CD14-positive monocyte (primary cell): ENCODE measurements at regions not wholly inside any gene's neighbourhood (a gene's known extent, or its start where the extent isn't known, plus 50 kb on each side); places are given as distances from the start of the nearest gene placed in this dataset.

ENCODE experiments used
- DNase-seq, 3 donors: peaks; one replicate each; pipeline ENCODE4 v3.0.0-alpha.2; 2011 to 2022
- H2AFZ ChIP-seq: 2 replicates; pipeline ENCODE4 v1.6.0; 2012; ENCODE audit warnings: mild to moderate bottlenecking, low read depth, low read length, inconsistent platforms; ENCODE audit not compliant: insufficient read depth, poor library complexity, severe bottlenecking
- H3K27ac ChIP-seq, 2 donors: 1 replicate in 1 of 2; 2 replicates in 1 of 2; pipeline ENCODE4 v1.5.1; 2012 to 2013; ENCODE audit warnings: low read length in 2 of 2, control low read depth in 1 of 2, inconsistent platforms in 1 of 2, low read depth in 1 of 2, mild to moderate bottlenecking in 1 of 2
- H3K27me3 ChIP-seq, 2 donors: one replicate each; pipeline versions ENCODE4 v1.6.0 to v1.6.1; 2011 to 2013; ENCODE audit warnings: low read length in 2 of 2; ENCODE audit not compliant: control insufficient read depth in 2 of 2, insufficient read depth in 2 of 2
- H3K36me3 ChIP-seq, 2 donors: replicated peaks in 1 of 2; 1 replicate in 1 of 2; 2 replicates in 1 of 2; pipeline versions ENCODE4 v1.5.1 to v1.6.1; 2012 to 2013; ENCODE audit warnings: low read length in 2 of 2, control low read depth in 1 of 2, inconsistent platforms in 1 of 2, mild to moderate bottlenecking in 1 of 2; ENCODE audit not compliant: insufficient read depth in 2 of 2, control insufficient read depth in 1 of 2
- H3K4me1 ChIP-seq, 2 donors: 1 replicate in 1 of 2; 2 replicates in 1 of 2; pipeline versions ENCODE4 v1.5.1 to v1.6.1; 2012 to 2013; ENCODE audit warnings: low read length in 2 of 2, control low read depth in 1 of 2, inconsistent platforms in 1 of 2, mild to moderate bottlenecking in 1 of 2, moderate library complexity in 1 of 2; ENCODE audit not compliant: insufficient read depth in 2 of 2, control insufficient read depth in 1 of 2
- H3K4me2 ChIP-seq: replicated peaks from 2 replicates; pipeline ENCODE3; 2012; ENCODE audit warnings: low read length, moderate library complexity, mild to moderate bottlenecking; ENCODE audit not compliant: poor library complexity, severe bottlenecking; ENCODE audit errors: extremely low read depth
- H3K4me3 ChIP-seq, 3 experiments: fragments of 200-600 bp in 1 of 3; sonication (generic) in 1 of 3; replicated peaks in 1 of 3; 1 replicate in 2 of 3; 2 replicates in 1 of 3; pipeline ENCODE4 v1.5.1; 2011 to 2013; ENCODE audit warnings: low read length in 3 of 3, mild to moderate bottlenecking in 3 of 3, control low read depth in 2 of 3, low read depth in 2 of 3, inconsistent platforms in 1 of 3, moderate library complexity in 1 of 3
- H3K79me2 ChIP-seq: 2 replicates; pipeline ENCODE4 v1.6.0; 2012; ENCODE audit warnings: mild to moderate bottlenecking, control low read depth, inconsistent platforms, low read length, moderate library complexity; ENCODE audit not compliant: insufficient read depth
- H3K9ac ChIP-seq: 2 replicates; pipeline ENCODE4 v1.6.0; 2017; ENCODE audit warnings: low read length, mild to moderate bottlenecking; ENCODE audit not compliant: insufficient read depth, poor library complexity, severe bottlenecking
- H3K9me3 ChIP-seq, 2 donors: replicated peaks in 1 of 2; 1 replicate in 1 of 2; 2 replicates in 1 of 2; pipeline versions ENCODE4 v1.5.1 to v1.6.1; 2012 to 2013; ENCODE audit warnings: low read length in 2 of 2, control low read depth in 1 of 2; ENCODE audit not compliant: control insufficient read depth in 1 of 2, insufficient read depth in 1 of 2
- H4K20me1 ChIP-seq: 2 replicates; pipeline ENCODE4 v1.6.0; 2012; ENCODE audit warnings: mild to moderate bottlenecking, low read length, control low read depth, moderate library complexity; ENCODE audit not compliant: insufficient read depth
- H3K27ac Mint-ChIP-seq, 7 donors: one replicate each; pipeline ENCODE4 v1.8.0; 2020; ENCODE audit warnings: mild to moderate bottlenecking in 7 of 7, mixed read lengths in 7 of 7, moderate library complexity in 6 of 7, inconsistent platforms in 2 of 7
- H3K27me3 Mint-ChIP-seq, 3 donors: one replicate each; pipeline ENCODE4 v1.8.0; 2021 to 2022; ENCODE audit warnings: low read depth in 3 of 3, mild to moderate bottlenecking in 3 of 3, mixed read lengths in 3 of 3, moderate library complexity in 3 of 3, inconsistent platforms in 1 of 3
- H3K36me3 Mint-ChIP-seq, 2 donors: one replicate each; pipeline ENCODE4 v1.8.0; 2020; ENCODE audit warnings: mixed read lengths in 2 of 2, inconsistent platforms in 1 of 2, mild to moderate bottlenecking in 1 of 2
- H3K4me1 Mint-ChIP-seq: one replicate; pipeline ENCODE4 v1.8.0; 2020; ENCODE audit warnings: mild to moderate bottlenecking, mixed read lengths
- H3K4me3 Mint-ChIP-seq, 2 donors: one replicate each; pipeline ENCODE4 v1.8.0; 2020; ENCODE audit warnings: mild to moderate bottlenecking in 2 of 2, mixed read lengths in 2 of 2, moderate library complexity in 1 of 2
- H3K9me3 Mint-ChIP-seq, 7 donors: one replicate each; pipeline ENCODE4 v1.8.0; 2020 to 2022; ENCODE audit warnings: mixed read lengths in 7 of 7, mild to moderate bottlenecking in 6 of 7, moderate library complexity in 6 of 7, inconsistent platforms in 2 of 7
- CTCF ChIP-seq: fragments of 200-600 bp; IDR thresholded peaks from one replicate; pipeline ENCODE4 v1.8.0; 2022; ENCODE audit warnings: antibody characterized with exemption, mild to moderate bottlenecking
- WGBS: methylation state at CpG from one replicate; pipeline ENCODE4 v1.1.5; 2013; ENCODE audit warnings: missing lambda C conversion rate; ENCODE audit not compliant: insufficient coverage; 5-methylcytosine and 5-hydroxymethylcytosine counted together
- intact Hi-C, 2 donors: fragments of 100-400 bp; cut with micrococcal nuclease; formaldehyde crosslinking; loops; one replicate each; pipeline versions ENCODE4 v1.15.0 to v1.15.1; 2023

GRCh38 chr16:63789603-63790002 lies 1332.3 kb downstream of the CDH11 start:
- intact Hi-C loops = no loop called here
- no peak for DNase-seq
- WGBS = 80% methylated on average over 1 of the region's 2 CpGs
- no peak overlapping the region for H2AFZ ChIP-seq
- no peaks in the 10 kb centered on the region for H4K20me1 ChIP-seq
- H3K4me3 ChIP-seq = no peak overlapping the region
- H3K36me3 Mint-ChIP-seq = no peaks in the 10 kb centered on the region
- TF ChIP-seq CTCF = no peak
- no peak overlapping the region for H3K4me2 ChIP-seq
- no peaks in the 10 kb centered on the region for H3K4me1 Mint-ChIP-seq
- no peaks in the 10 kb centered on the region for H3K79me2 ChIP-seq
- H3K4me1 ChIP-seq = no peaks in the 10 kb centered on the region
- H3K36me3 ChIP-seq = no peaks in the 10 kb centered on the region
- H3K27ac Mint-ChIP-seq = no peak overlapping the region
- H3K4me3 Mint-ChIP-seq = no peak overlapping the region
- H3K27ac ChIP-seq = no peak overlapping the region
- peaks cover 18 to 32% of the 10 kb centered on the region in 2 donors for H3K9me3 ChIP-seq
- no peak overlapping the region for H3K9ac ChIP-seq
- no peaks in the 10 kb centered on the region for H3K27me3 Mint-ChIP-seq
- peaks cover 0 to 19% (median 11%) of the 10 kb centered on the region in 7 donors for H3K9me3 Mint-ChIP-seq
- no peaks in the 10 kb centered on the region for H3K27me3 ChIP-seq

- DNase-seq = no peak
- WGBS = no CpG with 5 or more reads among the region's 1 CpG
- Histone ChIP-seq H3K27ac (no peak overlapping the region), H3K4me1 (no peaks in the 10 kb centered on the region), H3K4me2 (no peak overlapping the region), H3K36me3 (no peaks in the 10 kb centered on the region), H4K20me1 (no peaks in the 10 kb centered on the region), H3K4me3 (no peak overlapping the region), H3K27me3 (no peaks in the 10 kb centered on the region), H3K9me3 (peaks cover 18 to 34% of the 10 kb centered on the region in 2 donors), H3K9ac (no peak overlapping the region), H2AFZ (no peak overlapping the region), H3K79me2 (no peaks in the 10 kb centered on the region)
- Mint-ChIP-seq H3K36me3 (no peaks in the 10 kb centered on the region), H3K4me3 (no peak overlapping the region), H3K9me3 (peaks cover 0 to 14% (median 12%) of the 10 kb centered on the region in 7 donors), H3K27ac (no peak overlapping the region), H3K4me1 (no peaks in the 10 kb centered on the region), H3K27me3 (no peaks in the 10 kb centered on the region)
- TF ChIP-seq CTCF = no peak
- intact Hi-C loops = no loop called here
Measured at GRCh38 chr16:63787014-63787413, 1334.8 kb downstream of the CDH11 start.
